PFSK-1 (cell line): ENCODE measurements at regions not wholly inside any gene's neighbourhood (a gene's known extent, or its start where the extent isn't known, plus 50 kb on each side); places are given as distances from the start of the nearest gene placed in this dataset.

Experiments
- FOXP2 ChIP-seq: optimal IDR thresholded peaks from 2 replicates; pipeline ENCODE3; 2011; ENCODE audit warnings: borderline replicate concordance, control low read depth, inconsistent platforms; ENCODE audit not compliant: insufficient read depth; ENCODE audit errors: extremely low read length, extremely low read depth
- POLR2AphosphoS5 ChIP-seq: IDR thresholded peaks from 2 replicates; pipeline ENCODE4 v1.6.1; 2012; ENCODE audit warnings: low read depth, mild to moderate bottlenecking, control low read depth, low read length, moderate library complexity
- TF ChIP-seq, protein P1 (sequence below), 2 experiments: IDR thresholded peaks; 2 replicates each; pipeline versions ENCODE4 v1.6.1 to v1.8.0; 2011 to 2012; ENCODE audit warnings: low read depth in 2 of 2, low read length in 2 of 2, control low read depth in 1 of 2, inconsistent platforms in 1 of 2, mild to moderate bottlenecking in 1 of 2, moderate library complexity in 1 of 2; ENCODE audit not compliant: insufficient read depth in 1 of 2

DNA sequence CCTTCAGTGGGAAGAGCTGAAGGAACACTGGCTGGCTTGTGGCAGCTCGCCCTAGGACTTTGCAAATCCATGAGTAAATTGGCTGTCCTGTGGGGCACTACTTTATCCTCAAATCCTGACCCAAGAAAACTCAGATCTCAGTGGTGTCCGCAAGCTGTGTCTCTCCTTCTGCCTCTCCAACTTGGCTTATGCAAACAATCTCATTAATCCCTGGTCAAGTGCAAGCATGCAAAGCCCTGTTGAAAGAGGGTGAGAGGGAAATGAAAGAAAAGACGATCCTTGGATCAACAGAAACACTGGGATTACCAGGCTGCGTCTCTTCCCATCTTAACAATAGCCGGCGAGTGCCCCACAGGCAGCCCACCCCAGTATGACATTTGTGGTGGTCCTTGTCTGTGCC lies 901.6 kb downstream of the BCL11B start:
- TF ChIP-seq POLR2AphosphoS5 (no peak), FOXP2 (no peak)
- TF ChIP-seq, protein P1, sequence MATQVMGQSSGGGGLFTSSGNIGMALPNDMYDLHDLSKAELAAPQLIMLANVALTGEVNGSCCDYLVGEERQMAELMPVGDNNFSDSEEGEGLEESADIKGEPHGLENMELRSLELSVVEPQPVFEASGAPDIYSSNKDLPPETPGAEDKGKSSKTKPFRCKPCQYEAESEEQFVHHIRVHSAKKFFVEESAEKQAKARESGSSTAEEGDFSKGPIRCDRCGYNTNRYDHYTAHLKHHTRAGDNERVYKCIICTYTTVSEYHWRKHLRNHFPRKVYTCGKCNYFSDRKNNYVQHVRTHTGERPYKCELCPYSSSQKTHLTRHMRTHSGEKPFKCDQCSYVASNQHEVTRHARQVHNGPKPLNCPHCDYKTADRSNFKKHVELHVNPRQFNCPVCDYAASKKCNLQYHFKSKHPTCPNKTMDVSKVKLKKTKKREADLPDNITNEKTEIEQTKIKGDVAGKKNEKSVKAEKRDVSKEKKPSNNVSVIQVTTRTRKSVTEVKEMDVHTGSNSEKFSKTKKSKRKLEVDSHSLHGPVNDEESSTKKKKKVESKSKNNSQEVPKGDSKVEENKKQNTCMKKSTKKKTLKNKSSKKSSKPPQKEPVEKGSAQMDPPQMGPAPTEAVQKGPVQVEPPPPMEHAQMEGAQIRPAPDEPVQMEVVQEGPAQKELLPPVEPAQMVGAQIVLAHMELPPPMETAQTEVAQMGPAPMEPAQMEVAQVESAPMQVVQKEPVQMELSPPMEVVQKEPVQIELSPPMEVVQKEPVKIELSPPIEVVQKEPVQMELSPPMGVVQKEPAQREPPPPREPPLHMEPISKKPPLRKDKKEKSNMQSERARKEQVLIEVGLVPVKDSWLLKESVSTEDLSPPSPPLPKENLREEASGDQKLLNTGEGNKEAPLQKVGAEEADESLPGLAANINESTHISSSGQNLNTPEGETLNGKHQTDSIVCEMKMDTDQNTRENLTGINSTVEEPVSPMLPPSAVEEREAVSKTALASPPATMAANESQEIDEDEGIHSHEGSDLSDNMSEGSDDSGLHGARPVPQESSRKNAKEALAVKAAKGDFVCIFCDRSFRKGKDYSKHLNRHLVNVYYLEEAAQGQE (IDR thresholded peaks at IDR 0.05; ENCODE audit: insufficient read depth in 1 of 2, low read depth in 2 of 2, low read length in 2 of 2), result no peak
